ENCODE measurements at regions not wholly inside any gene's neighbourhood (a gene's known extent, or its start where the extent isn't known, plus 50 kb on each side); places are given as distances from the start of the nearest gene placed in this dataset.

DNA sequence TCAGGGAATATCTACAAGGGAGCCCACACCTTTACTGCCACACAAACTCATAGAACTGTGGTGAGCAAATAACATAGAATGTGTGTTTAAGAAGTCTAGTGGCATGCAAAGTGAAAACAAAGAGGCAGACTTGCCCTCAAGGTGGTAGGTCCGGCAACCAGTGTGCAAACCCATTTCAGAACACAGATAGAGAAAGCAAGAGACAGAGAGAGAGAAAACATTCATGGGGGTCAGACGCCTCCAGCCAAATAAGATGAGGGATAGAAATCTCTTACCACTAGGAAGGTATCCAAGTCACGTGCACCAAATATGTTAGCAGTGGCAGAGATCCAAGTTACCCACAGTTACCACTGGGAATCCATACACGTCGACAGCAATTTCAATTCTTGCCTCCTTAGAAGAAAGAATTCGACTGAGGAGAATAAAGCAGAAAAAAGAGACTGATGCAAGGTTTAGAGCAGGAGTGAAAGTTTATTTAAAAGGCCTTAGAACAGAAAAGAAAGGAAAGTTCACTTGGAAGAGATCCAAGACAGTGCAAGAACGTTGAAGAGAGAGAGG lies 252.8 kb downstream of the NAP1L3 start:
- TF ChIP-seq TAF1 (IDR thresholded peaks at IDR 0.05; ENCODE audit: borderline replicate concordance, low read depth, low read length) (no peak), YY1 (IDR thresholded peaks at IDR 0.05; ENCODE audit: low read depth) (no peak)

Measured in SK-N-SH (cell line).